Peyer's patch (tissue), 4 donors: ENCODE measurements at regions not wholly inside any gene's neighbourhood (a gene's known extent, or its start where the extent isn't known, plus 50 kb on each side); places are given as distances from the start of the nearest gene placed in this dataset.

Source experiments
- POLR2A ChIP-seq, 2 donors: fragments of 450-650 bp; IDR thresholded peaks; one replicate each; pipeline ENCODE4 v1.5.1; 2017; ENCODE audit warnings: antibody characterized with exemption in 2 of 2, mild to moderate bottlenecking in 2 of 2, moderate library complexity in 2 of 2
- TF ChIP-seq, protein P1 (sequence below), 6 experiments: fragments of 450-650 bp in 4 of 6; fragments of 200-600 bp in 2 of 6; sonication (generic) in 1 of 6; IDR thresholded peaks; one replicate each; pipeline ENCODE4 v1.5.1; 2017 to 2019; ENCODE audit warnings: antibody characterized with exemption in 6 of 6, mild to moderate bottlenecking in 3 of 6, moderate library complexity in 1 of 6

DNA sequence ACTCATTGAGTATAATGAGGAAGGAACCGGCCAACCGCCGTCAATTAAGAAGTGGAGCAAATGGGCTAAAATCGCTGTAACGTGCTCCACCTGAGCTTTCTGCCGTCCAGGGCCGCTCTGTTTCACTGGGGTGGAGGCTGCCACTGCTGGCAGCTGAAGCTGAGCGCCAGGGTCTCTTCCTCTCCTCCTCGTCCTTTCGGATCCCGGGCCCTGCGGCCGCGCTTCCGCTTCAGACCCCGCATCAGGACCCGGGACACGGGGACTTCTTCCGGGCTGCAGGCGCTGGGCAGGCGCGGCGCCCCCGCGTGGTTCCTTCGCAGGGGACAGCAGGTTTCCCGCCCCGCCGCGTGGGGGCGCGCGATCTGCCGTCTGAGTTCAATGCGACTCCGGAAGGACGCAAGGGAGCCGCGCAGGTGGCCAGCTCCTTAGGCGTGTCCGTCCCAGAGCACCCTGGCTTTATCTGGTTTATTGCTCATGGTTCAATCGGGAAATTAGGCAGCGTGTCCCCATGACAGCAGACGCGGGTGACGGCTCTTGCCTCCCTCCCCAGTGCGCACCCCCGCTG is 519.8 kb downstream of the TRIML1 start:
- TF ChIP-seq, protein P1, sequence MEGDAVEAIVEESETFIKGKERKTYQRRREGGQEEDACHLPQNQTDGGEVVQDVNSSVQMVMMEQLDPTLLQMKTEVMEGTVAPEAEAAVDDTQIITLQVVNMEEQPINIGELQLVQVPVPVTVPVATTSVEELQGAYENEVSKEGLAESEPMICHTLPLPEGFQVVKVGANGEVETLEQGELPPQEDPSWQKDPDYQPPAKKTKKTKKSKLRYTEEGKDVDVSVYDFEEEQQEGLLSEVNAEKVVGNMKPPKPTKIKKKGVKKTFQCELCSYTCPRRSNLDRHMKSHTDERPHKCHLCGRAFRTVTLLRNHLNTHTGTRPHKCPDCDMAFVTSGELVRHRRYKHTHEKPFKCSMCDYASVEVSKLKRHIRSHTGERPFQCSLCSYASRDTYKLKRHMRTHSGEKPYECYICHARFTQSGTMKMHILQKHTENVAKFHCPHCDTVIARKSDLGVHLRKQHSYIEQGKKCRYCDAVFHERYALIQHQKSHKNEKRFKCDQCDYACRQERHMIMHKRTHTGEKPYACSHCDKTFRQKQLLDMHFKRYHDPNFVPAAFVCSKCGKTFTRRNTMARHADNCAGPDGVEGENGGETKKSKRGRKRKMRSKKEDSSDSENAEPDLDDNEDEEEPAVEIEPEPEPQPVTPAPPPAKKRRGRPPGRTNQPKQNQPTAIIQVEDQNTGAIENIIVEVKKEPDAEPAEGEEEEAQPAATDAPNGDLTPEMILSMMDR (IDR thresholded peaks at IDR 0.05), result no peak
- no peak for TF ChIP-seq POLR2A (IDR thresholded peaks at IDR 0.05)
